CD4-positive, alpha-beta T cell treated with Interleukin-4 for 1 hour (primary cell): ENCODE measurements at regions not wholly inside any gene's neighbourhood (a gene's known extent, or its start where the extent isn't known, plus 50 kb on each side); places are given as distances from the start of the nearest gene placed in this dataset.
"Not testable (repeated sequence)": the region's sequence is repeated elsewhere in the genome, so short reads cannot be mapped to it uniquely, and the experiment has no call there.

Source experiments
- DNase-seq, 2 donors: peaks; one replicate each; pipeline ENCODE4 v3.0.0-alpha.2; 2020 to 2022

DNA sequence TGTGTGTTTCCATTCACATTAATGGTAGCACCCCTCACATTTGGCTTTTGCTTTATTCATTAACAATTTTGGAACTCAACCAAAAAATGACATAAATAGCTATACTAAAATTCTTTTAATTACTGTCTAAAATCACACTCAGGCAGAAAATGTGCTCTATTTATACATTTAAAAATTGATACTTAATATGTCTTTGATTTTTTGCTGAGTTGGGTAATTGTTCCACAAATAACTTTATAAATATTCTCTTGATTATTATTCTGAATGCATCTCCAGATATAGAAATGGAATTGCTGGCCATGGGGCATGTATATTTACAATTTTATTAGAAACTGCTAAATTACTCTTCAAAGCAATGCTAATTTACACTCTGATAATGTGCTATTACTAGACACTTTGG, 658.7 kb upstream of the CHRM3 start:
- no peak for DNase-seq

DNA sequence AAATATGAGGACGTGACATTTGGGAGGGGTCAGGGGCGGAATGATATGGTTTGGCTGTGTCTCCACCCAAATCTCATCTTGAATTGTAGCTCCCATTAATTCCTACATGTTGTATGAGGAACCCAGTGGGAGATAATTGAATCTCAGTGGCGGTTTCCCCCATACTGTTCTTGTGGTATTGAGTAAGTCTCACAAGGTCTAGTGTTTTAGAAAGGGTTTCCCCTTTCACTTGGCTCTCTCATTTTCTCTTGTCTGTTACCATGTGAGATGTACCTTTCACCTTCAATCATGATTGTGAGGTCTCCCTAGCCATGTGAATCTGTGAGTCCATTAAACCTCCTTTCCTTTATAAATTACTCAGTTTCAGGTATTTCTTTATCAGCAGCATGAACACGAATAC, 663.6 kb upstream of the CHRM3 start:
- DNase-seq = no peak

DNA sequence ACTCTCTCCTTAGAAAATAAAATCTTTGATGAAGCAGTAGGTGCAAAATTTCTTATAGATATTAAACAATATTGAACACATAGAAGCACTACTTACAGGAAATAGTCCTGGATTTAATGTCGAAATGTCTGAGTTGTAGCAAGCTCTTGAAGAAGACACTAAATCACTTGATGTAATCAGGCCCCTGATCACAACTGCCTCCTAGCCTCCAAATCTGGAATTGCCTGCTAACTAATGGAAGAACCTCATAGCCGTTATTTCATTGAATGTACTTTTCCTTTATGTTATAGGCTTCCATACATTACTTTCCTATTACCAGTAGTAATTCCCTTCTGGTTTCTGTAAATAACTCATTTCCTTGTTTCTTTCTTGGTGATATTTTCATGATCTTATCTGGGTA, 675.7 kb upstream of the CHRM3 start:
- DNase-seq = no peak

DNA sequence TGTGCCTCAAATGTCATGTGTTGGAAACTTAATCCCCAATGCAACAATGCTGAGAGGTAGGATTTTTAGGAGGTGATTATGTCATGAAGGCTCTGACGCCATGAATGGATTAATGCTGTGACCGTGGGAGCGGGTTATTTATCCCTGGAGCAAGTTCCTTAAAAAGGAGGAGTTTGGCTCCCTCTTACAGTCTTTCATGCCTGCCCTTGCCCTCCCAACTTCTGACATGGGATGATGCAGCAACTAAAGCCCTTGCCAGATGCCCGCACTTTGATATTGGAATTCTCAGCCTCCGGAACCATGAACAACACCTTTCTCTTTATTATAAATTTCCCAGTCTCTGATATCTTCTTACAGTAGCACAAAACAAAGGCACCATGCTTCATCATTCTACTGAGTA, 685.3 kb upstream of the CHRM3 start:
- no peak for DNase-seq

DNA sequence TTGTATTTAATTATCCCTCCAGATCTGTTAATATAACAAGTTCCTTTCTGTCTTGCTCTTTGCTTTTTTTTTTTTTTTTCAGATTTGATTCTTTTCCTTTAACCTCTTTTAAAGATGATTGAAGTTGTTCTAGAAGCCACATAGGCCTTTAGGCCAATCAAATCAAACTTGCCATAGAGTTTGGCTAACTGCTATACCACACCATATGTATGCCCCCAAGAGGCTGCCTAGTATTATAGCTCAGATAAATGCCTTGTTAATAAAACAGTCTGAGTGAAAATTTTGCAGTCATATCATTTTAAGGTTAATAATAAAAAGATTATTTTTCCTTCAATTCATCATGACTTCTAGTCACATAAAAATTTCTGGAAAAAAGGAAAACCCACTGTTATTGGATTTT, 696.0 kb upstream of the CHRM3 start:
- DNase-seq = no peak

DNA sequence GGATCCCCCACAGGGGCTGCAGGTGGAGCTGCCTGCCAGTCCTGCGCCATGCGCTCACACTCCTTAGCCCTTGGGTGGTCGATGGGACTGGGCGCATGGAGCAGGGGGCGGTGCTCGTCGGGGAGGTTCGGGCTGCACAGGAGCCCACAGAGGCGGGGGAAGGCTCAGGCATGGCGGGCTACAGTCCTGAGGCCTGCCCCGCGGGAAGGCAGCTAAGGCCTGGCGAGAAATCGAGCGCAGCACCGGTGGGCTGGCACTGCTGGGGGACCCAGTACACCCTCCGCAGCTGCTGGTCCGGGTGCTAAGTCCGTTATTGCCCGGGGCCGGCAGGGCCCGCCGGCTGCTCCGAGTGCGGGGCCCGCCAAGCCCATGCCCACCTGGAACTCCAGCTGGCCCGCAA, 701.8 kb upstream of the CHRM3 start:
- not testable (repeated sequence) for DNase-seq

DNA sequence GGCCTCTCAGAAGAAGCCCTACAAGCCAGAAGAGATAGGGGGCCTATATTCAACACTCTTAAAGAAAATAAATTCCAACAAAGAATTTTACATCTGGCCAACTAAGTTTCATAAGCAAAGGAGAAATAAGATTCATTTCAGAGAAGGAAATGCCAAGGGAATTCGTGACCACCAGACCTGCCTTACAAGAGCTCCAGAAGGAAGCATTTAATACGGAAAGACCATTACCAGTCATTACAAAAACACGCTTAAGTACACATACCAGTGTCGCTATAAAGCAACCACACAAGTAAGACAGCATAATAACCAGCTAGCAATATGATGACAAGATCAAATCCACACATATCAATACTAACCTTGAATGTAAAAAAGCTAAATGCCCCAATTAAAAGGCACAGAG, 704.9 kb upstream of the CHRM3 start:
- no peak for DNase-seq

DNA sequence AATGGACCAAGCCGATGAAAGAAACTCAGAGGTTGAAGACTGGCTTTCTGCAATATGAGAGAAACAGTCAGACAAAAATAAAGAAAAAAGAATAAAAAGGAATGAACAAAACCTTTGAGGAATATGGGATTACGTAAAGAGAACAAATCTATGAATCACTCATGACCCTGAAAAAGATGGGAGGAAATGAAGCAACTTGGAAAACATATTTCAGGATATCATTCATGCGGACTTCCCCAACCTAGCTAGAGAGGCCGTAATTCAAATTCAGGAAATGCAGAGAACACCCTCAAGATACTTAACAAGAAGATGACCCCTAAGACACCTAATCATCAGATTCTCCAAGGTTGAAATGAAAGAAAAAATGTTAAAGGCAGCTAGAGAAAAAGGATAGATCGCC, 705.3 kb upstream of the CHRM3 start:
- no peak for DNase-seq

DNA sequence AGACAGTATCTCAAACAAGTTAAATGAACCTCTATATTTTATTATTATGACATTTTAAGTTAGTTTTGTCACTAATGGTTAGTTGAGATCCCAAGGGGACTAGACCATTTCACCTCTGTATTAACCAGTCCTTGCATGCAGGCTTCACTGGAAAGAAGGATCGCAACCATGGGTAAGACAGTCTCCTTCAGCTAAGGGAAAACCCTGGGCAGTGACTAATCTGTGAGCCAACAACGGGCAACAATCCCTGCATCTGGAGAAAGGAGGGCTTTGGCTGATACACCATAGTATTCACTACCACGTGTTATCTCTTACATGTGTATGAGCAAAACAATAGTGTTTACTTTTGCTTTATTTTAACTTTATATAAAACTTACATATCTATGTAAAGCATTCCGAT, 708.8 kb upstream of the CHRM3 start:
- DNase-seq = no peak

DNA sequence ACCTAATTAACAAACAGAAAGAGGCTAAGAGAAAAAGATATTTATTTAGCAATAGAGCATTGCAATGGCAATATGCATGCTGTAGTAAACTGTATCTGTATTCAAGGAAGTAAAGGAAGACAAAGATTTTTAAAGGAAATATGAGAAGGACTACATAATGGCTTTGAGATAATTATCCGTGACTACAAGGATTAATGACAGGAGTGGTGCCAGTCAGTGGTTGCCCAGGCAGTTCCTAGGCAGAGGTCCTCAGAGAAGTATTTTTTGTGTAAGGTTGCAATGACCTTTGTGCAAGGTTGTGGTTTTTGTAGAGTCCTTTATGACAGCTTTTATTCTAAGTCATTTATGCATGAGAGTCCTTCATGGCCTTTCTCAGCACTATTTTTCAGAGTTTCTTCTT, 711.1 kb upstream of the CHRM3 start:
- DNase-seq = no peak

DNA sequence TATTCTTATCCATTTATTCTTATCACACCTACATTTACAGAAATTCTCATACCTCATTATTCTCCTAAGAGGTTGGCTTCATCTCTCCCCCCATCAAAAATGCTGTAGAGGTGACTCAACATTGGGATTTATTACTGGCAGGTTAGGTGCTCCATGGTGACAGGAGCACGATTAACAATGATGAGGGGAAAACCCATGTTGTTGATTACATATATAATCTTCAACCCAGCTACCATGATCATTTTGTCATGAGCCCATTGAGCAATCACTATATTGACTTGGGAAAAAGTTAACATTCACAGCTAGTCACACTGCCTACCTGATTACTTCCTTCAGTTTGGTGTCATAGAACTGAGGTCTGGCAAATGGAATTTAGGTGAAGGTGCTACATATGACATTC, 712.1 kb upstream of the CHRM3 start:
- no peak for DNase-seq

DNA sequence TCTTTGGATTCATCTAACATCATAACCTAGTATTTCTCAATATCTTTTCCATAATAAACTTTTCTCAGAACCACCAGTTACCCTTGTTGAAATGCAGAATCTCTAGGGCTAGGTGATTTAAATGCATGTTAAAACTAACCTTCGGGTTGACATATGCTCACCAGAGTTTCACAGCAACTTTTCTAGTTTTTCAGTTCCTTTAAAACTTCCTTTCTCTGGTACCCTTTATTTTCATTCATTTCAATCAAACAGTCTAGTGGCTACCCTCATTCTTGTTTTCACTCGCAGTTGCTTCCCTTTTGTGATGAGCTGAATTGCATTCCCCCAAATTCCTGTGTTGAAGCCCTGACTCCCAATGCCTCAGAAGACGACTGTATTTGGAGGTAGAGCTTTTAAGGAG, 712.8 kb upstream of the CHRM3 start:
- no peak for DNase-seq

DNA sequence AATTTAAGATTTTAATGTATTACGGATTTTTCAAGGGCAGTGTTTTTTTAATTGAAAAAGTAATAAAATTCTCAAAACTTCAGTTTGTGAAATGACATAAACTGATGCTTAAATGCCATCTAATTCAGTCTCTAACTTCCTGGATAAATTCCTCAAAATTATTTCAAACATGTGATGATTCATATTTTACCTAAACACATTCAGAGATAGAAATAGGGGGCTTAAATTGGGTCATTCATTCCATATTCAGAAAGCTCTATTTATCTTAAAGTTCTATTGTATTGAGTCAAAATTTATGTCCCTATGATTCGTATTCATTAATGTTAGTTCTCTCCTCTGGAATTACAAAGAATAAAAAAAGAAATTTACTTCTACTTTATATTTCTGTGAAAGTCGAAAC, 713.6 kb upstream of the CHRM3 start:
- no peak for DNase-seq

DNA sequence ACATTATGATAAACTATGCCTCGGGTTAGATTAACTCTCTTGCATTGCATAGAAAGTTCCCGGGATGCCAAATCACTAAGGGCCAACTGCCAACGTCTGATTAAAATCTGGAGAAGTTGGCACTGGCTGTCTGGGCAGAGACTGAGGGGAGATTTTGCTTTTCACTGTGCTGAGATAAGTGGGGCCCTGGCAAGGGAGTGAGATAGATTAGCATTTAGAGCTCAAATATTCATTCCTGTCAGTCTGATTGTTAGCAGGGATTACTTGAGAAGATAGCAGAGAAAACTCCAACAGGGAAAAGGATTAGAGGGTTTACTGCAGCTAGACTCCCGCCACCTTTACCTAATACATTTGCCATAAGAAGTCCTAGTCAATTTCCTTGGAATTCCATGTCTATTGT, 714.1 kb upstream of the CHRM3 start:
- no peak for DNase-seq

DNA sequence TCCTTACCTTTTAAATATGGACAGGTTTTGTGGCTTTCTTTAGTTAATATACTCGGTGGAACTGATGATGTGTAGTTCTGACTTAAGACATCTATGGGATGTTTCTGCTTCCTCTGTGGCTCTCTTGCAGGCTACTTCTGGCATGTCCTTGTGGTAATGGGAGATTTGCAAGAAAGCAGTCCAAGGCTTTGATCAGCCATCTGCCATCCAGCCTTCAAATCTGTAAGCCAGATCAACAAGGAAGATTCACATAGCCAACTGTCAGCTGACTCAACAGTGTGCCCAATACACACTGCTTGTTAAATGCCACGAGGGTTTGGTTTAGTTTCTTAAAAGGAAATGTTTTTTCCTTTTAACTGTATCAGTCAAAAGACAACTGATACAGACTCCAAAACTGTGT, 722.2 kb upstream of the CHRM3 start:
- no peak for DNase-seq

DNA sequence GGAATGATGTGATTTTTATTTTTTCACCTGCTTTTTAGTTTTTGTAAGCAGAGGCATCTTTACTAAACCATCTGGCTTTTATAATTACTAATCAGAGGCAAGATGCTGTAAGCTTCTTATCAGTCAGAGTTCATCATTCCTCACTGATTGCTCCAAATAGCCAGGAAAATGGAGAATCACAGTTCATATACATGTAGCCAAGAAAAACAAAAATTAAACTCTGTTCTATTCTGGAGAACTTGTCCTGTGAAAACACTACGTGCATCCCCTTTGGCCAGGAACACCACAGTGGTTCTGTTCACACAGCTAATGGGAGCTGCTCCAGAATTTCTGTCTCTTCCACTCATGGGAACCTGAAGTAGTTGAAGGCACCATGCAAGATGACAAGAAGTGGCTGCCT, 725.5 kb upstream of the CHRM3 start:
- DNase-seq = no peak

DNA sequence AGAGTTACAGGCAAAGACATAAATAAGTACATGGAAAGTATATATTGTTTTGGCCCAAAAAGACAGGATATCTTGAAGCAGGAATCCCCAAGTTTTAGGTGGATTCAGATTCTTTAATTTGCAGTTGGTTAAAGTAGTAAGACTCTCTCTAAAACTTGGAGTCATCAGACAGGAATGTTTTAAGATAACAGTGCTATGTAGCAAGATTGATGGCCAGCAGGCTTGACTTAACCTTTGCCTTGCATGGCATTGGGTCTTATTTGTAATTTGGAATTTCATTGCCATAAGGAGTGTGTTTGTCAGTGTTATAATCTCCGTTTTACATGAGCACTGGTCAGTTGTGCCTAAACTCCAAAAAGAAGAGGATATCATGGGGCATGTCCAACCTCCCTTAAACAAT, 727.6 kb upstream of the CHRM3 start:
- no peak for DNase-seq

DNA sequence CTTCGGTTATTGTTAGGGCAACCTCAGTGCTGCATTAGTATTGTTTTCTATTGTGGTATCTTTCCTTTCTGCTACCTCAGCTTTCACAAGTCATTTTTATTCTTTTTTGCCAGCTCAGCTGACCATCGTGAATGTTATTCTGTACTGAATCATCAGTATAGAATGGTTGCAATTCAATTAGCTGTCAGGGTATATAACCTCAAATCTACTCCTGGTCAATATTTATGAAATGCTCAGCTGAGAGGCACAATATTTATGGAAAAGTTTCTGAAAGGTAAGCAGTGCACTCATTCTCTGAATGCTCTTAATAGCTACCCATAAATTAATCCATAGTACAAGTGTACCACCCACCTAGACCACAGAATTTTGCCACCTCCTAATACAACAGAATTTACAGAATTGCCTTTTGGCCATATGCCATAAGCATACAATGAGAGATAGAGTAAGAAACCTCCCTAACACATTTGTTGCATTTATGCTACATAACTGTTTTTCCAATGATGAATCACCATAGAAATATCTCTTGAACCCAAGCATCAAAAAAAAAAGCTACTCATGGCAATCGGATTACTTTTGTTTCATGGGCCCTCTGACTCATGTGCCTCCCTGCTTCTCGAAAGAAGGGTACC, 732.6 kb upstream of the CHRM3 start:
- no peak for DNase-seq

DNA sequence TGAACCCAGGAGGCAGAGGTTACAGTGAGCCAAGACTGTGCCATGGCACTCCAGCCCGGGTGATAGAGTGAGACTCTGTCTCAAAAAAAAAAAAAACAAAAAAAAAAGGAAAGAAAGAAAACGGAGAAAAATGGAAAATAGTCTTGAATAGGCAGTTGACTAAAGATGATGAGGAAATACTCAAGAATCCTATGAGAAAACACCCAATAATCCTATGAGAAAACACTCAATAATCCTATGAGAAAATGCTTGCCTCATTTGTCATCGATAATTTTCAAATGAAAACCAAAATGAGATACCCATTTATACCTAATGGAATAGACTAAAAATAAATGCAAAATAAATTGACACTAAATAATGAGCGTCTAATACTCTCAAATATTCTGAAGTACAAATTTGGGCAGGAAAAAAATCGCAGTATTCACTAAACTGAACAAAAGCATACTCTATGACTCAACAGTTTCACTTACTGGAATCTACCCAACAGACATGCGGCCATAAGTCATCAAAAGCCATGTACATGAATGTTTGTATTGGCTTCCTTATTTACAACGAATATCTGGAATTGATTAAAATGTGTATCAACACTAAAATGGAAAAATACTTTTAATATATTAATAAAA, 733.9 kb upstream of the CHRM3 start:
- no peak for DNase-seq

DNA sequence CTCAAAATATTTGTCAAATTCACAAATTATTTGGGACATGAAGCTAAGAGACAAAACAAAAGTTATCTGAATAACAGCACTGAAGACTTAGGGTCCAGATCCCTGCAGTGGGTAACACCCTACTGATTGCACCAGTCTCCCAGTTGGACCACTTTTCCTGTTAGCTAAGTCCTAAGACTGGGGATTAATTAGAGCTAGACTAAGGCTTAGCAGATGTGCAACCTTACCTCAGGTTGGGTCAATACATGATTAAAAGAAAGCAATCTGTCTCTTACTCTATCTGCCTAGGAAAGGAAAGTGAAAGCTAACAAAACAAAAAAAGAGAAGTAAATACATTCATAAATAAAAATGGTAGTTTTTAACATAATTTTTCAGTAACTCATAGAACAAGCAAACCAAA, 737.2 kb upstream of the CHRM3 start:
- no peak for DNase-seq

DNA sequence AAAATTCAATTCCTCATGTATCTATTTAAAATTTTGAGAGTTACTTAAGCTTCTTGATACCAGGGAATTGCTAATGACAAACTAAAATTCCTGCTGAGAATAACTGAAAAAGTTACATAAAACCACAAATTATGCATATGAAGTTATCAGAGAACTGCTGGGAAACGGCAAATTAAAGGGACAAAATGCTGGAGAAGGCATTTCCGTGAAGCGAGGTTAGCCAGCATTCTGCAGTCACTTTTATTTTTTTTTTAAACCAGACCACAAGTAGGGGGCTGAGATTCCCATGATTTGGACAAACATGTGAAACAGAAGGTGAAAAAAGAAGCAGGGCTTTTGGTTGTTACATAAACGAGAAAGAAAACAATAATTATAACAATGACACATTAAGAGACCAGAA, 737.6 kb upstream of the CHRM3 start:
- DNase-seq = no peak

DNA sequence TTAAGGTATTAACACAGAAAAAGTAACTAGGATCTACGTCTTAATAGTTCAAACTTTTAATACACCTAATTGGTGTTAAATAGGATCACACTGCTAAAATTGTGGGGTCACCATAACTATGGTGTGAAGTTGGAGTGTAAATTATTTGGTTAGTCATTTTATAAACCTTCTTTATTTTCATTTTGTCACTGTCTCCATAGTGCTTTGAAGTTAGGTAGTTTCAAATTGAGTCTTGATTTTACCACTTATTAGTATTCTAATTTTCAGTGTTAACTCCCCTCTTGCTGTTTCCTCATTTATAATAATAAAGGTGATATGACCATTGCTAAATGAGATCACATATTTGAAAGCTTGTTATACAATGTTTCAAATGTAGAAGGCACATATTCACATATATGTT, 738.1 kb upstream of the CHRM3 start:
- DNase-seq = no peak

DNA sequence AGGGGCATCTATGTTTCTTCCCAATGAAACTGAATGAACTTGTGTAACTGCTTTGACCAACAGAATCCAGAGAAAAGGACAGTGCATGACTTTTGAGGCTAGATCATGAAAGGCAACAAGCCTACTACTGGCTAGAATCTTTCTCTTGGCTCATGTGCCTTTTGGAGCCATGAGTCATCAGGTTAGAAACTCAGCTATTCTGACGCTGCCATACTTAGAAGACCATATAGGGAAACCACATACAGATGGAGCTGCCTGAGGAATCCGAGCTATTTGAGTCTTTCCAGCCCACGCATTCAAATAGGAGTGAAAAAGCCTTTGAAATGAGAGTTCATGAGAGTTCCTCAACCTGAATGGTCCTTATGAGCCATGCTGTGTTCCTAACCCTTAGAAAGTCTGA, 738.5 kb upstream of the CHRM3 start:
- DNase-seq = no peak

DNA sequence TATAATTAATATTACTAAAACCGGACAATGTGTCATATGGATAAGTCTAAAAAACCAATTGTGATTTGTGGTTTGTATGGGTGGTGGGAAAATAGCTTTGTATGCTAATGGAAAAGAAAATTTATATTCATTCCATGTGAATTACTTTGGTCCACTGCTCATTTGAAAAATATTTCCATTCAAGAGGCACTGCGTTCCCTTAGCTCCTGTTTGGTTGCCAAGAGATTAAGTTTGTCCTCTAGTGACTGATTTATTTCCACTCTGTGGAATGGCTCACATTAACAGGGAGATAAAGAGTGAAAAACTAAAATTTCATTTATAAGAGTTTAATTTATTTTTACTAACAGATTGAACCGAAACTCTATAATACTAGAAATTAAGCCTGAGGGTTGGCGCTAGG, 744.1 kb upstream of the CHRM3 start:
- DNase-seq = no peak

DNA sequence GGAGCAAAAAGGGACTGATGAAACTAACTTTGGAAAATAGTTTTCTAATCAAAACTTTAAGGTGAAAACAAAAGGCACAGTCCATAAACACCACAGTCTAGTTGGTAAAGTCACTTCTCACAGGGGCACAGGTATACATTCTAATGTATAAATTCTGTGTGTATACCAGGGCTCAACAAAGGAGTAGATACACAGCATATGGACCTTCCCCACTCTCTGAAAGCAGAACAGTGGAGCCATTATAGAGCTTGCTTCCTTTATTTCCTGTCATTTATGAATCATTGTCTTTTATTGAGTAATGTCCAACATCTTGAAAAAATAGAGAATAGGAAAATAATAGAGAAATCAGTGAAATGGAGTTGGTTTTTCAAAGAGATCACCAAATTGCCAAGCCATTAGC, 746.5 kb upstream of the CHRM3 start:
- no peak for DNase-seq

DNA sequence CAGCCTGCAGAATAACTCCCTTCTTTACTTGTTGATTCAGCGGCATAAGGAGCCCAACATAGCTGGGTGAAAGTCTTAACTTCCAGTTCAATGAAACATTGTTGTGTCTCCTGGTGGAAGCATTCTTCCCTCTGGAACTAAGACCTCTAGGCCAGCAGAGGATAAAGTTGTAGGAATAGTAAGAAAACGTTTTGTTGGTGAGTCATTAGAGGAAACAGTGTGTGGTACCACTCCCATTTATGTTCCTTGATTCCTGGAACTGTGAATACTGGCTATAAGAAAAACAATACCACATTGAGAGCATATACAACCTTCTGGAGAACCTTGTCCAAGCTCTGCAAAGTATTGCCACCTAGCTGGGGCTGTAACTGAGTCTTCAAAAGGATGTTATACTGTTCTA, 737.4 kb upstream of the ZP4 start:
- DNase-seq = no peak
